ENCODE measurements at regions not wholly inside any gene's neighbourhood (a gene's known extent, or its start where the extent isn't known, plus 50 kb on each side); places are given as distances from the start of the nearest gene placed in this dataset.

DNA sequence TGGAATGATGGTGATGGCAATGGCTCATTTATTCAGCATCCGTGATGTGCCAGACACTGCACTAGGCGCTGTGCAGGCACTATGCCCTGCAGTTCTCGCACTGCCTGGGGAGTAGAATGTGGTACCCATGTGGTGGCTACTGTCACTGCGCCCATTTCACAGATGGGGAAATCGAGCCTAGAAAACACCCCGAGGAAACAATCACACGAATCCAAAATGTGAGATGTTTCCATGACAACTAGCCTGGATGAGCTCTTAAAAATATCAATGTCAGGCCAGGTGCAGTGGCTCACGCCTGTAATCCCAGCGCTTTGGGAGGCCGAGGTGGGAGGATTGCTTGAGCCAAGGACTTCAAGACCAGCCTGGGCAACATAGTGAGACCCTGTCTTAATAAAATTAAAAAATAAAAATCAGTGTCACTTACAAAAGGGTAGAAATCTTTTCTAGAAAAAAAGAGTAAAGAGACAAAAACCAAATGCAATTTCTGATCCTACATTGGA, 57.9 kb upstream of the TNRC6A start:
- no peak overlapping the region for H3K27ac ChIP-seq
- TF ChIP-seq, protein P1, sequence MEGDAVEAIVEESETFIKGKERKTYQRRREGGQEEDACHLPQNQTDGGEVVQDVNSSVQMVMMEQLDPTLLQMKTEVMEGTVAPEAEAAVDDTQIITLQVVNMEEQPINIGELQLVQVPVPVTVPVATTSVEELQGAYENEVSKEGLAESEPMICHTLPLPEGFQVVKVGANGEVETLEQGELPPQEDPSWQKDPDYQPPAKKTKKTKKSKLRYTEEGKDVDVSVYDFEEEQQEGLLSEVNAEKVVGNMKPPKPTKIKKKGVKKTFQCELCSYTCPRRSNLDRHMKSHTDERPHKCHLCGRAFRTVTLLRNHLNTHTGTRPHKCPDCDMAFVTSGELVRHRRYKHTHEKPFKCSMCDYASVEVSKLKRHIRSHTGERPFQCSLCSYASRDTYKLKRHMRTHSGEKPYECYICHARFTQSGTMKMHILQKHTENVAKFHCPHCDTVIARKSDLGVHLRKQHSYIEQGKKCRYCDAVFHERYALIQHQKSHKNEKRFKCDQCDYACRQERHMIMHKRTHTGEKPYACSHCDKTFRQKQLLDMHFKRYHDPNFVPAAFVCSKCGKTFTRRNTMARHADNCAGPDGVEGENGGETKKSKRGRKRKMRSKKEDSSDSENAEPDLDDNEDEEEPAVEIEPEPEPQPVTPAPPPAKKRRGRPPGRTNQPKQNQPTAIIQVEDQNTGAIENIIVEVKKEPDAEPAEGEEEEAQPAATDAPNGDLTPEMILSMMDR (conservative IDR thresholded peaks at IDR 0.05), result no peak

- H3K27ac ChIP-seq, result no peak overlapping the region
- TF ChIP-seq, protein P1 (conservative IDR thresholded peaks at IDR 0.05), result no peak
These were observed 56.3 kb upstream of the TNRC6A start for GRCh38 chr16:24673155-24673554.

- H3K27ac ChIP-seq, result no peak overlapping the region
- TF ChIP-seq, protein P1 (conservative IDR thresholded peaks at IDR 0.05), result no peak
These were observed 54.6 kb upstream of the TNRC6A start for GRCh38 chr16:24674877-24675276.

- no peak overlapping the region for H3K27ac ChIP-seq
- TF ChIP-seq, protein P1 (conservative IDR thresholded peaks at IDR 0.05), result no peak
These were observed 52.1 kb upstream of the TNRC6A start for GRCh38 chr16:24677388-24677787.
